ENCODE measurements at regions not wholly inside any gene's neighbourhood (a gene's known extent, or its start where the extent isn't known, plus 50 kb on each side); places are given as distances from the start of the nearest gene placed in this dataset.

DNA sequence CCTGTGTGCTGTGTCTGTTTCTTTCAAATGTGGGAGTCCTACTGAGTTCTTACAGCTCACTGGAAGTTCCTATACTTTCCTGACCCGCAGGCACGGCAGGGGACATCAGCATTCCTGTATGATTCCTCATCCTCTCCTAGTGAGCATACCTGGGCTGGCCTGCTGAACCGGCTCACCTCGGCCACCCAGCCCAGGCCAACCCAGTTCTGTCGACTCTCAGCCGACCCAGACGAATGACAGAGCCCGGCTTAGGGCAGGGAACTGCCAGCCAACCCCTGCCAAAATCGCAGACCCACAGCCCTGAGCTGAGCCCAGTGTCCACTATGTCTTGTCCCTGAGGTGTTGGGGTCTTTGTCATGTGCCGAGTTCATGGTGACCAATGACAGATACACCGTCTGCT is 339.7 kb downstream of the BRD1 start:
- no peak for TF ChIP-seq CTCF (IDR thresholded peaks at IDR 0.05; ENCODE audit: extremely low read depth, missing control alignments)
- DNase-seq (ENCODE audit: low spot score): no peak

DNA sequence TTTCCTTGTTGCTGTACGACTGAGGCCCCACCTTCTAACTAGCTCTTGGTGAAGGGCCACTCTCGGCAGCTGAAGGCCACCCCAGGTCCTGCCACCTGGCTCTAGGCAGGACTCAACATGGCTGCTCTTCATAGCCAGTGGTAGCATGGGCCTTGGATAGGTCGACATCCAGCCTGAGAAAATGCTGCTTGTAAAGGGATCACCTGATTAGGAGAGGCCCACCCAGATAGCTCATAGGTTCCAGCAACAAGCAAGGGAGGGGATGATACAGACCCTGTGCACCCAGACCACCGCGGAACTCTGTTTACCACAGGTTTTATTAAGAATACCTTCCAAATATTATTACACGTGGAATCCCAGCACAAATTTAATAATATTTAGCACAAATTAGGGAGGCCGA is 341.4 kb downstream of the BRD1 start:
- no peak for DNase-seq (ENCODE audit: low spot score)
- no peak for TF ChIP-seq CTCF (IDR thresholded peaks at IDR 0.05; ENCODE audit: extremely low read depth, missing control alignments)

- DNase-seq (ENCODE audit: low spot score): no peak
- TF ChIP-seq CTCF (IDR thresholded peaks at IDR 0.05; ENCODE audit: extremely low read depth, missing control alignments): no peak
These were observed 343.7 kb downstream of the BRD1 start for GRCh38 chr22:49483946-49484345.

DNA sequence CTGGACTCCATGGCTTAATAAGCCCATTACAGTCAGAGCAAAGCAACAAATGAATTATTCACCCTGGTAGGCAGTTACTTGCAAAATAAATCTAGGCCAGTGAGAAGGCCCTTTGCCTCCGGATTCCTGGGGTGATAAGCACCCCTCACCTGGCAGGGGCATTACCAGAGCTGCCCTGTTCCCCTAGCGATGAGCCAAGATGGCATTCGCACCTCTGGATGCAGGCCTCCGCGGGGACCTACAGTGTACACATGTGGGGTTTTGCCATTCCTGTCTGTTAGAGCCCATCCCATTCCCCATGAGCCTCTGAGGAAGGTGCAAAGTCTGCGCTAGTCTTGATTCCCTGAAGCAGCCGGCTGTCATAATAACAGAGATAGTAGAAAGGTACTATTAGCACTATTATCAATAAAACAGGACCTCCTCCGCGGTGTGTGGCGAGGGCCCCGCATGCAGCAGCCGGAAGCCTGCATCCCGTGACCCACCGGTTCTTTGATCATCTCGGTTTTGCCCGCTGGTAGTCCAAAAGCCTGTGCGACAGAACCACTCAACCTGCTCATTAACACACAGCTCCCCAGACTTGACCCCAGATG is 344.3 kb downstream of the BRD1 start:
- no peak for DNase-seq (ENCODE audit: low spot score)
- no peak for TF ChIP-seq CTCF (IDR thresholded peaks at IDR 0.05; ENCODE audit: extremely low read depth, missing control alignments)

DNA sequence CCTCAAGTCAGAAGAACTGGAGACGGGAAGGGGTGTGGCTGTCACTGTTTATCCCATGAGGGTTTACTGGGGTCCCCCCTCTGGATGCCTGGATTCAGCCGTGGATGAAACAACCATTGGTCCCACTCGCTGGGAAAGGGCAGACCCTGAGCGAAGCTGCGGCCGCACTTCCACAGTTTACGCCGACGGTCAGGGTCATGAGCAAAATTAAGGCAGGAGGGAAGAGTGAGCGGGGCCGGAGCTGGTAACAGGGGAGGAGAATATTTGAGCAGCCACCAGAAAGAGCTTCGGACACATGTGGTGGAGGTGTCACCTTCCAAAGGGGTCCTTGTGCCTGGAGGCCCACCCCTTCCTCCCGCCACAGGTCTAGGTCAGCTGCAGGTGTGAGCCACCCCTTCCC is 344.9 kb downstream of the BRD1 start:
- TF ChIP-seq CTCF (IDR thresholded peaks at IDR 0.05; ENCODE audit: extremely low read depth, missing control alignments): no peak
- DNase-seq (ENCODE audit: low spot score): no peak

GRCh38 chr22:49481659-49482399 is 345.8 kb downstream of the BRD1 start:
- no peak for TF ChIP-seq CTCF (IDR thresholded peaks at IDR 0.05; ENCODE audit: extremely low read depth, missing control alignments)
- no peak for DNase-seq (ENCODE audit: low spot score)

GRCh38 chr22:49480896-49481658 is 346.6 kb downstream of the BRD1 start:
- no peak for DNase-seq (ENCODE audit: low spot score)
- TF ChIP-seq CTCF (IDR thresholded peaks at IDR 0.05; ENCODE audit: extremely low read depth, missing control alignments): no peak

All from GM20000 (cell line).